Trophoblast cell (in vitro differentiated cells and primary cell): ENCODE measurements at regions not wholly inside any gene's neighbourhood (a gene's known extent, or its start where the extent isn't known, plus 50 kb on each side); places are given as distances from the start of the nearest gene placed in this dataset.
"Not testable (repeated sequence)": the region's sequence is repeated elsewhere in the genome, so short reads cannot be mapped to it uniquely, and the experiment has no call there.

Source experiments
- DNase-seq, 2 donors: peaks; one replicate each; pipeline ENCODE4 v3.0.0-alpha.2; 2016
- H2AFZ ChIP-seq: 2 replicates; pipeline ENCODE4 v1.6.1; 2013; ENCODE audit warnings: low read length, moderate library complexity, mild to moderate bottlenecking; ENCODE audit not compliant: insufficient read depth, poor library complexity
- H2AK5ac ChIP-seq: 2 replicates; pipeline ENCODE4 v1.6.1; 2013; ENCODE audit warnings: mild to moderate bottlenecking, low read length
- H2BK120ac ChIP-seq: 2 replicates; pipeline ENCODE4 v1.6.1; 2013; ENCODE audit warnings: low read length, mild to moderate bottlenecking, moderate library complexity; ENCODE audit not compliant: insufficient read depth, poor library complexity
- H2BK12ac ChIP-seq: 2 replicates; pipeline ENCODE4 v1.6.1; 2013; ENCODE audit warnings: mild to moderate bottlenecking, low read length, moderate library complexity
- H2BK5ac ChIP-seq: 2 replicates; pipeline ENCODE4 v1.6.1; 2013; ENCODE audit warnings: low read length, low read depth, moderate library complexity, mild to moderate bottlenecking; ENCODE audit not compliant: poor library complexity
- H3K14ac ChIP-seq: 2 replicates; pipeline ENCODE4 v1.6.1; 2013; ENCODE audit warnings: mild to moderate bottlenecking, low read length
- H3K18ac ChIP-seq: 2 replicates; pipeline ENCODE4 v1.6.1; 2013; ENCODE audit warnings: mild to moderate bottlenecking, low read length
- H3K23ac ChIP-seq: 2 replicates; pipeline ENCODE4 v1.6.1; 2013; ENCODE audit warnings: low read length
- H3K27ac ChIP-seq: 2 replicates; pipeline ENCODE4 v1.5.1; 2013; ENCODE audit warnings: low read depth, mild to moderate bottlenecking, inconsistent platforms, low read length, moderate library complexity
- H3K27me3 ChIP-seq: 2 replicates; pipeline ENCODE4 v1.6.1; 2013; ENCODE audit warnings: inconsistent platforms, mild to moderate bottlenecking, low read length, moderate library complexity; ENCODE audit not compliant: insufficient read depth
- H3K36me3 ChIP-seq, 2 experiments: 1 replicate in 1 of 2; 2 replicates in 1 of 2; pipeline ENCODE4 v1.6.1; 2013; ENCODE audit warnings: low read length in 2 of 2, mild to moderate bottlenecking in 2 of 2, moderate library complexity in 1 of 2; ENCODE audit not compliant: insufficient read depth in 2 of 2, control insufficient read depth in 1 of 2
- H3K4ac ChIP-seq: 2 replicates; pipeline ENCODE4 v1.6.1; 2013; ENCODE audit warnings: low read depth, mild to moderate bottlenecking, low read length, moderate library complexity
- H3K4me1 ChIP-seq, 2 experiments: 1 replicate in 1 of 2; 2 replicates in 1 of 2; pipeline ENCODE4 v1.6.1; 2013; ENCODE audit warnings: low read length in 2 of 2, mild to moderate bottlenecking in 2 of 2, moderate library complexity in 1 of 2; ENCODE audit not compliant: insufficient read depth in 2 of 2, control insufficient read depth in 1 of 2
- H3K4me2 ChIP-seq: 2 replicates; pipeline ENCODE4 v1.6.1; 2013; ENCODE audit warnings: inconsistent platforms, mild to moderate bottlenecking, low read length, moderate library complexity
- H3K4me3 ChIP-seq: 2 replicates; pipeline ENCODE4 v1.5.1; 2013; ENCODE audit warnings: mild to moderate bottlenecking, low read depth, low read length, inconsistent platforms
- H3K79me1 ChIP-seq: one replicate; pipeline ENCODE4 v1.6.1; 2013; ENCODE audit warnings: low read length
- H3K79me2 ChIP-seq: 2 replicates; pipeline ENCODE4 v1.6.1; 2013; ENCODE audit warnings: low read length, mild to moderate bottlenecking; ENCODE audit not compliant: control insufficient read depth, insufficient read depth, poor library complexity
- H3K9ac ChIP-seq: 2 replicates; pipeline ENCODE4 v1.6.1; 2013; ENCODE audit warnings: mild to moderate bottlenecking, low read length
- H3K9me3 ChIP-seq: 2 replicates; pipeline ENCODE4 v1.6.1; 2013; ENCODE audit warnings: low read depth, mild to moderate bottlenecking, control low read depth, inconsistent platforms, low read length; ENCODE audit not compliant: insufficient read depth
- H4K12ac ChIP-seq: 2 replicates; pipeline ENCODE4 v1.6.1; 2013; ENCODE audit warnings: low read depth, mild to moderate bottlenecking, low read length, moderate library complexity
- H4K8ac ChIP-seq: 2 replicates; pipeline ENCODE4 v1.6.1; 2013; ENCODE audit warnings: low read depth, mild to moderate bottlenecking, low read length, moderate library complexity
- H4K91ac ChIP-seq: one replicate; pipeline ENCODE4 v1.6.1; 2013; ENCODE audit warnings: low read depth, mild to moderate bottlenecking, low read length, moderate library complexity
- WGBS: extraction: QIAGEN DNeasy Blood & Tissue Kit; methylation state at CpG from one replicate; pipeline ENCODE4 v1.1.7; 2013; ENCODE audit warnings: missing lambda C conversion rate; ENCODE audit not compliant: insufficient read length, insufficient coverage; ENCODE audit errors: extremely low coverage; 5-methylcytosine and 5-hydroxymethylcytosine counted together

GRCh38 chr7:21334906-21335305 is 93.0 kb upstream of the SP4 start:
- Histone ChIP-seq H3K4me1 (no peaks in the 10 kb centered on the region), H4K91ac (no peak overlapping the region), H3K14ac (no peak overlapping the region), H3K9me3 (no peaks in the 10 kb centered on the region), H3K27ac (no peak overlapping the region), H4K8ac (no peak overlapping the region), H3K4me3 (no peak overlapping the region), H3K27me3 (no peaks in the 10 kb centered on the region), H3K36me3 (no peaks in the 10 kb centered on the region), H2AK5ac (no peak overlapping the region), H4K12ac (no peak overlapping the region), H3K4me2 (no peak overlapping the region), H3K23ac (no peak overlapping the region), H3K9ac (no peak overlapping the region), H2BK5ac (no peak overlapping the region), H2BK120ac (no peak overlapping the region), H3K18ac (no peak overlapping the region), H3K79me1 (no peaks in the 10 kb centered on the region), H3K4ac (no peak overlapping the region), H2BK12ac (no peak overlapping the region), H3K79me2 (no peaks in the 10 kb centered on the region), H2AFZ (no peak overlapping the region)
- no CpG with 5 or more reads among the region's 1 CpG for whole genome bisulfite sequencing
- DNase-seq: no peak

GRCh38 chr7:21336743-21337142 is 91.1 kb upstream of the SP4 start:
- Histone ChIP-seq H3K9me3 (no peaks in the 10 kb centered on the region), H3K79me1 (no peaks in the 10 kb centered on the region), H3K27ac (no peak overlapping the region), H3K4me3 (no peak overlapping the region), H3K27me3 (no peaks in the 10 kb centered on the region), H4K91ac (no peak overlapping the region), H2BK5ac (no peak overlapping the region), H3K18ac (no peak overlapping the region), H3K9ac (no peak overlapping the region), H4K8ac (no peak overlapping the region), H3K4ac (no peak overlapping the region), H3K14ac (no peak overlapping the region), H4K12ac (no peak overlapping the region), H2AK5ac (no peak overlapping the region), H2AFZ (no peak overlapping the region), H3K23ac (no peak overlapping the region), H3K4me2 (no peak overlapping the region), H3K79me2 (no peaks in the 10 kb centered on the region), H2BK12ac (no peak overlapping the region), H2BK120ac (no peak overlapping the region), H3K4me1 (no peaks in the 10 kb centered on the region), H3K36me3 (no peaks in the 10 kb centered on the region)
- DNase-seq: no peak
- no CpG with 5 or more reads among the region's 7 CpGs for WGBS

- H2BK5ac ChIP-seq: no peak overlapping the region
- H3K18ac ChIP-seq: no peak overlapping the region
- no peak overlapping the region for H3K14ac ChIP-seq
- H2AFZ ChIP-seq: no peak overlapping the region
- H3K27ac ChIP-seq: no peak overlapping the region
- no peak for DNase-seq
- no peak overlapping the region for H4K91ac ChIP-seq
- WGBS: no CpG with 5 or more reads among the region's 4 CpGs
- no peaks in the 10 kb centered on the region for H3K36me3 ChIP-seq
- H4K12ac ChIP-seq: no peak overlapping the region
- no peaks in the 10 kb centered on the region for H3K27me3 ChIP-seq
- H2BK12ac ChIP-seq: no peak overlapping the region
- no peak overlapping the region for H2AK5ac ChIP-seq
- no peak overlapping the region for H2BK120ac ChIP-seq
- no peak overlapping the region for H3K4ac ChIP-seq
- no peak overlapping the region for H4K8ac ChIP-seq
- no peak overlapping the region for H3K9ac ChIP-seq
- H3K4me1 ChIP-seq: no peaks in the 10 kb centered on the region
- H3K4me2 ChIP-seq: no peak overlapping the region
- H3K23ac ChIP-seq: no peak overlapping the region
- H3K79me2 ChIP-seq: no peaks in the 10 kb centered on the region
- H3K79me1 ChIP-seq: no peaks in the 10 kb centered on the region
- no peak overlapping the region for H3K4me3 ChIP-seq
- no peaks in the 10 kb centered on the region for H3K9me3 ChIP-seq
These were observed 89.1 kb upstream of the SP4 start for GRCh38 chr7:21338728-21339164.

- not testable (repeated sequence) for H3K79me1 ChIP-seq, H4K8ac ChIP-seq, H3K4me2 ChIP-seq, H4K91ac ChIP-seq, H3K4me1 ChIP-seq, H3K4me3 ChIP-seq, H2BK120ac ChIP-seq, H3K18ac ChIP-seq, H3K79me2 ChIP-seq, H2BK5ac ChIP-seq, H3K9me3 ChIP-seq, H3K14ac ChIP-seq, DNase-seq, H3K27me3 ChIP-seq, H3K23ac ChIP-seq, H3K27ac ChIP-seq, H2BK12ac ChIP-seq, H3K36me3 ChIP-seq, H4K12ac ChIP-seq, H2AK5ac ChIP-seq, H3K4ac ChIP-seq, H2AFZ ChIP-seq, H3K9ac ChIP-seq
- no CpG with 5 or more reads among the region's 7 CpGs for WGBS
These were observed 83.0 kb upstream of the SP4 start for GRCh38 chr7:21344900-21345299.
